ENCODE measurements at regions not wholly inside any gene's neighbourhood (a gene's known extent, or its start where the extent isn't known, plus 50 kb on each side); places are given as distances from the start of the nearest gene placed in this dataset.

- TF ChIP-seq ZFX (IDR thresholded peaks at IDR 0.05) (no peak), YY1 (IDR thresholded peaks at IDR 0.05; ENCODE audit: extremely low read depth, insufficient replicate concordance, low read depth, low read length) (no peak), EZH2 (IDR thresholded peaks at IDR 0.05) (no peak), ELF1 (IDR thresholded peaks at IDR 0.05; ENCODE audit: borderline replicate concordance, low read depth) (no peak), POLR2A (IDR thresholded peaks at IDR 0.05; ENCODE audit: borderline replicate concordance, extremely low read depth, insufficient read depth, insufficient read length) (no peak), EGR1 (IDR thresholded peaks at IDR 0.05; ENCODE audit: low read depth) (no peak), JUND (IDR thresholded peaks at IDR 0.05) (no peak), POLR2AphosphoS5 (IDR thresholded peaks at IDR 0.05; ENCODE audit: low read depth, low read length) (no peak), RAD21 (IDR thresholded peaks at IDR 0.05; ENCODE audit: low read depth) (no peak), EZH2phosphoT487 (IDR thresholded peaks at IDR 0.05; ENCODE audit: borderline replicate concordance) (no peak), MAX (IDR thresholded peaks at IDR 0.05) (no peak)
- TF ChIP-seq, protein P1, sequence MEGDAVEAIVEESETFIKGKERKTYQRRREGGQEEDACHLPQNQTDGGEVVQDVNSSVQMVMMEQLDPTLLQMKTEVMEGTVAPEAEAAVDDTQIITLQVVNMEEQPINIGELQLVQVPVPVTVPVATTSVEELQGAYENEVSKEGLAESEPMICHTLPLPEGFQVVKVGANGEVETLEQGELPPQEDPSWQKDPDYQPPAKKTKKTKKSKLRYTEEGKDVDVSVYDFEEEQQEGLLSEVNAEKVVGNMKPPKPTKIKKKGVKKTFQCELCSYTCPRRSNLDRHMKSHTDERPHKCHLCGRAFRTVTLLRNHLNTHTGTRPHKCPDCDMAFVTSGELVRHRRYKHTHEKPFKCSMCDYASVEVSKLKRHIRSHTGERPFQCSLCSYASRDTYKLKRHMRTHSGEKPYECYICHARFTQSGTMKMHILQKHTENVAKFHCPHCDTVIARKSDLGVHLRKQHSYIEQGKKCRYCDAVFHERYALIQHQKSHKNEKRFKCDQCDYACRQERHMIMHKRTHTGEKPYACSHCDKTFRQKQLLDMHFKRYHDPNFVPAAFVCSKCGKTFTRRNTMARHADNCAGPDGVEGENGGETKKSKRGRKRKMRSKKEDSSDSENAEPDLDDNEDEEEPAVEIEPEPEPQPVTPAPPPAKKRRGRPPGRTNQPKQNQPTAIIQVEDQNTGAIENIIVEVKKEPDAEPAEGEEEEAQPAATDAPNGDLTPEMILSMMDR (IDR thresholded peaks at IDR 0.05 in 2 of 3, conservative IDR thresholded peaks at IDR 0.05 in 1 of 3; ENCODE audit: borderline replicate concordance in 1 of 3, insufficient read depth in 1 of 3, low read depth in 2 of 3, low read length in 2 of 3) = no peak
- TF ChIP-seq, protein P2, sequence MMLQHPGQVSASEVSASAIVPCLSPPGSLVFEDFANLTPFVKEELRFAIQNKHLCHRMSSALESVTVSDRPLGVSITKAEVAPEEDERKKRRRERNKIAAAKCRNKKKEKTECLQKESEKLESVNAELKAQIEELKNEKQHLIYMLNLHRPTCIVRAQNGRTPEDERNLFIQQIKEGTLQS (IDR thresholded peaks at IDR 0.05) = no peak
- TF ChIP-seq, protein P3, sequence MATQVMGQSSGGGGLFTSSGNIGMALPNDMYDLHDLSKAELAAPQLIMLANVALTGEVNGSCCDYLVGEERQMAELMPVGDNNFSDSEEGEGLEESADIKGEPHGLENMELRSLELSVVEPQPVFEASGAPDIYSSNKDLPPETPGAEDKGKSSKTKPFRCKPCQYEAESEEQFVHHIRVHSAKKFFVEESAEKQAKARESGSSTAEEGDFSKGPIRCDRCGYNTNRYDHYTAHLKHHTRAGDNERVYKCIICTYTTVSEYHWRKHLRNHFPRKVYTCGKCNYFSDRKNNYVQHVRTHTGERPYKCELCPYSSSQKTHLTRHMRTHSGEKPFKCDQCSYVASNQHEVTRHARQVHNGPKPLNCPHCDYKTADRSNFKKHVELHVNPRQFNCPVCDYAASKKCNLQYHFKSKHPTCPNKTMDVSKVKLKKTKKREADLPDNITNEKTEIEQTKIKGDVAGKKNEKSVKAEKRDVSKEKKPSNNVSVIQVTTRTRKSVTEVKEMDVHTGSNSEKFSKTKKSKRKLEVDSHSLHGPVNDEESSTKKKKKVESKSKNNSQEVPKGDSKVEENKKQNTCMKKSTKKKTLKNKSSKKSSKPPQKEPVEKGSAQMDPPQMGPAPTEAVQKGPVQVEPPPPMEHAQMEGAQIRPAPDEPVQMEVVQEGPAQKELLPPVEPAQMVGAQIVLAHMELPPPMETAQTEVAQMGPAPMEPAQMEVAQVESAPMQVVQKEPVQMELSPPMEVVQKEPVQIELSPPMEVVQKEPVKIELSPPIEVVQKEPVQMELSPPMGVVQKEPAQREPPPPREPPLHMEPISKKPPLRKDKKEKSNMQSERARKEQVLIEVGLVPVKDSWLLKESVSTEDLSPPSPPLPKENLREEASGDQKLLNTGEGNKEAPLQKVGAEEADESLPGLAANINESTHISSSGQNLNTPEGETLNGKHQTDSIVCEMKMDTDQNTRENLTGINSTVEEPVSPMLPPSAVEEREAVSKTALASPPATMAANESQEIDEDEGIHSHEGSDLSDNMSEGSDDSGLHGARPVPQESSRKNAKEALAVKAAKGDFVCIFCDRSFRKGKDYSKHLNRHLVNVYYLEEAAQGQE (IDR thresholded peaks at IDR 0.05; ENCODE audit: low read depth) = no peak
Measured at GRCh38 chr1:172727275-172727857, 68.5 kb downstream of the FASLG start.
